Tibial nerve (tissue), 4 donors: ENCODE measurements at regions not wholly inside any gene's neighbourhood (a gene's known extent, or its start where the extent isn't known, plus 50 kb on each side); places are given as distances from the start of the nearest gene placed in this dataset.
"Not testable (repeated sequence)": the region's sequence is repeated elsewhere in the genome, so short reads cannot be mapped to it uniquely, and the experiment has no call there.

Source experiments
- DNase-seq, 2 donors: peaks; one replicate each; pipeline ENCODE4 v3.0.0-alpha.2; 2019; ENCODE audit warnings: low spot score in 2 of 2
- H3K27ac ChIP-seq, 4 donors: fragments of 200-600 bp; sonication (generic) in 3 of 4; one replicate each; pipeline ENCODE4 v1.5.1; 2017 to 2019; ENCODE audit warnings: mild to moderate bottlenecking in 1 of 4
- H3K27me3 ChIP-seq, 2 donors: fragments of 200-600 bp; sonication (generic) in 1 of 2; one replicate each; pipeline versions ENCODE4 v1.5.1 to v1.6.0; 2017 to 2019
- H3K36me3 ChIP-seq, 3 donors: fragments of 200-600 bp; sonication (generic); one replicate each; pipeline ENCODE4 v1.5.1; 2018 to 2019
- H3K4me1 ChIP-seq, 4 donors: fragments of 200-600 bp; sonication (generic) in 3 of 4; one replicate each; pipeline ENCODE4 v1.5.1; 2017 to 2019
- H3K4me3 ChIP-seq, 4 donors: fragments of 200-600 bp; sonication (generic) in 3 of 4; one replicate each; pipeline ENCODE4 v1.5.1; 2017 to 2019; ENCODE audit warnings: mild to moderate bottlenecking in 1 of 4, moderate library complexity in 1 of 4
- H3K9me3 ChIP-seq, 4 donors: fragments of 200-600 bp; sonication (generic) in 3 of 4; one replicate each; pipeline ENCODE4 v1.5.1; 2017 to 2019
- WGBS, 2 donors: methylation state at CpG; one replicate each; pipeline ENCODE4 v1.1.5; 2018; 5-methylcytosine and 5-hydroxymethylcytosine counted together

DNA sequence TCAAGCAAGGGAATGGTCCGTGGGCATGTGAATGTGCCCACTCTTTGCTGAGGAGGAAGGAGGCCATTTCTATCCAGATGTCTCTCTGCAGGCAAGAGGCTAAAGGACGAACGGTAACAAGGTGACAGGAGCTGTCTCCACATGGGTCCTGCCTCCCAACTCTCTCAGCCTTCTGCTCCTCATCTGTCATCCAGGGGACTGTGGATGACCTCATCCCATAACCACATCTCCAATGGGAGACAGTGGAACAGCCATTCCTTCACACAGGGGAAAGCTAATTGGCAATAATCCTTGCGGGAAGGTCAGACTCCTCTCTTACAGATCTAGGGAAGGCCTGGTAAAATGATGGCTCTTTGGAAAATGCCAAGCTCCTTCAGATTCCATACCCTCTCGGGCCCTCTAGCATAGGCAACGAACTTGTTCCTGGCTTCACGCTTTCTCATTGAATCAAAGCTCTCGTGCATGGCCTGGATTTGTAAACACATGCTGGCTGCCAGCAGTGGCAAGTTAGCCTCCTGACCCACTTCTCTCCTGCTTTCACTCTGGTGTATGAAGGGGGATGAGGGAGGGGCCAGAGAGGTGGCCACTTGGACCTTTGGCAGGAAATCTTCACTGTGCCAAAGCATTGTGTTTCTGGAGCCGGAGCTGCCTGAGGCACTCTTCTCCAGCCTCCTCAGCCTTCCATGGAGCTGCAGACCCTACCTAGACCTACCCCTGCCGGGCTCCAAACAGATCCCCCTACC lies 94.5 kb upstream of the FAM72C start:
- H3K27me3 ChIP-seq, H3K4me1 ChIP-seq, H3K27ac ChIP-seq, DNase-seq, H3K9me3 ChIP-seq, H3K4me3 ChIP-seq, H3K36me3 ChIP-seq: not testable (repeated sequence)
- no CpG with 5 or more reads among the region's 10 CpGs for WGBS, 2 donors

DNA sequence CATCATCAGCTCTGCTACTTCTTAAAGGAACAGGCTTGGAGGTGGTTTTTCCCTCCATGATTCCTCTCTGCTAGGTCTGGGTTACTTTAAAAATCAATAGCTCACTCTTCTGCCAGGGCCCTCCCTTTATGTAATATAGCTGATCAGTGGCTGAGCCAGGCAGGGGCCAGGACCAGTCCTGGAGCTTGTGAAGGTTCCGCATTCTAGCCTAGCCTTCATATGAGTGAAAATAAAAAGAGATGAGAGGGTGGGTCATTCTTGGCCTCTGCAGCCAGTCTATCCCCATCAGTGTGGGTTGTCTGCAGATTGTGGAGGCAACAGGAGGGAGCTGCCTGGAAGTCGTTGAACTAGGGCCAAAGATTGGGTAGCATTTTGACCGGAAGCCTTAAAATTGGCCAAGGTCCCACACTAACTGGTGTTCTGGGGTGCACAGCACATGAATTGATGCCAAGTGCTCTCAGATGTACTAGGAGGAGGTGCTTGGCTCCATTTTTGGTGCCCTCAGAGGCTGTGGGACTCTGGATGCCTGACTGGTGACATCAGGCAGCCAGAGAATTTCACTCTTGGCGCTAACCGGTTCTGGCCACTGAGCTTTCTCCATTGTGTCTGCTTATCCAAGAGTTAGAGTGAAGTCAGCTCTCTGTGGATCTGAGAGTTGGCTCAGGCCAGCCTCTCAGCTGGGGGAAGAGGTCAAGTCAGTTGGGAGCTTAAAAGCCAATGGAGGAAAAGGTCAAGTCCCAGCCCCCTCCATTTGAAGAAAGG lies 93.7 kb upstream of the FAM72C start:
- H3K9me3 ChIP-seq, H3K27me3 ChIP-seq, H3K27ac ChIP-seq, H3K4me1 ChIP-seq, H3K4me3 ChIP-seq, H3K36me3 ChIP-seq, DNase-seq: not testable (repeated sequence)
- no CpG with 5 or more reads among the region's 5 CpGs for WGBS, 2 donors

DNA sequence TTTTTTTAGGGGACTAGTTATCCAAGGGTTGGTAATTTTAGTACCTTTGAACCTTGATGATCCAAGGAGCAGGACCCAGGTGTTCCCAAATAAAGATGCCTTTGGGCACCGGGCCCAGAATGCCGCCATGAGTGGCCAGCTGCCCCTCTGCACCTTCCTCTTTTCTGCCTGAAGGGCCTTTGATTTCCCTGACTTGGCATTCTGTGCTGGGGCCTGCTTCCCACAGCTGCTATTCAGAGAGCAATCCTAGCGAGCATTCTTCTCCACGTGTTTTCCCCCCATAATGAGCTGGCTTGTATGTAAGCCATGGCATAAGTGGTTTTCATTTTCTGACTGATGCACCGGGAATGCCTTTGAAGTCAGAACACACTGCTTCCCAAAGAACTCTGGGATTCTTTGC lies 77.6 kb upstream of the FAM72C start:
- not testable (repeated sequence) for DNase-seq

DNA sequence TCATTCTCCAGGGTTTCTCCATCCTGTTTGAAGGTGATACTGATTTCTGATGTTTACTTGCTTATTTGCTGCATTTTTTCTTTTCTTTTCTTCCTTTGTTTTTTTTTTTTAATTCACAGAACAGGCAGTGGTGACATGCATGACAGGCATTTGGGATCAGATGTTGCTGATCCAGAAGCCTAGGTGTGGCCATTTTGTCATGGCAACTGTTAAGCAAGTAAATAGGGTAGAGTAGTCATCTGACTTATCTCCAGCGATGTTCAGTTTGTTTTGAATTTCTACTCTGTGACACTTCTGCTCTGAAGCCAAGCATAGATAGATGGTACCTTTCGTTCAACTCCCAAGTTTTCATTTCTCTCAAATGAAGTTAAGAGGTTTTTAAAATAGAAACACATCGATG lies 74.9 kb upstream of the FAM72C start:
- H3K4me3 ChIP-seq, H3K27me3 ChIP-seq, H3K9me3 ChIP-seq, H3K36me3 ChIP-seq, H3K4me1 ChIP-seq, H3K27ac ChIP-seq, DNase-seq: not testable (repeated sequence)
- WGBS, 2 donors, result no CpG with 5 or more reads among the region's 3 CpGs

More for the DNA sequence above, 77.6 kb upstream of the FAM72C start:
- not testable (repeated sequence) for H3K36me3 ChIP-seq, H3K9me3 ChIP-seq, H3K27ac ChIP-seq, H3K27me3 ChIP-seq, H3K4me3 ChIP-seq, H3K4me1 ChIP-seq
- no CpG with 5 or more reads among the region's 5 CpGs for WGBS, 2 donors

DNA sequence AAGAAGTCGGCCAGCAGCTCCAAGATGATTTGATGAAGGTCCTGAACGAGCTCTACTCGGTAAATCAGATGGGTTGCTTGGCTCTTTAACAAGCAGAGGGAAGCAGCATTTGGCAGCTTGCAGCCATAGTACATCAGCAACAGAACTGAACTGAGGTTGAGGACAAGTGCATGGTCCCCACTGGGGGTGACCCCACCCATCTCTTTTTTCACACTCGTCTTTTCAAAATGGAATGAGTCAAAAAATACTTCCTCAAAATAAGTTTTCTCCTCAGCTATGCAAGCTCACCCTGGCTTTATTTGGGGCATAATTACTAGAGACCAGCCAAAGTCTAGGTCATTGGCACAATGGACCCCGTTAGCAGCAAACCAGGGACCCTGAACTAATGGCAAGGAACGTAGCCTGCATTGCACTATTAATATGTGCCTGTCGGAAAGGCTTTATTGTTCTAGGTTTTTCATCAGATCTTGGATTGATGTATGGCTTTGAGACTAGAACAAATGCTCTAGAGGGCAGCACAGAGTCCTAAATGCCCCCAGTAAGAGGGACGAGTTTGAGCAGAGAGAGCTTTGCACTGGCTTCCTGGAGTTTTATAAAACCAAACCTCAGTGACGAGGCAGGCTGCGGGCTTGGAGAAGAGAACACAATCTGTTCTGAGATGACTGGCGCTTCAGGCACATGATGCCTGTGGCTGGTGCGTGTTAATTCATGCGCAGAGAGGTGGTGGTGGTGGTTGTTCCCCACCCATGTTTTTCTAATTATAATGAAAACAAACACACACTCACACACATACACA lies 74.2 kb upstream of the FAM72C start:
- H3K36me3 ChIP-seq, result not testable (repeated sequence)
- WGBS, 2 donors, result 54 to 60% methylated on average over 4 to 8 of the region's 13 CpGs

DNA sequence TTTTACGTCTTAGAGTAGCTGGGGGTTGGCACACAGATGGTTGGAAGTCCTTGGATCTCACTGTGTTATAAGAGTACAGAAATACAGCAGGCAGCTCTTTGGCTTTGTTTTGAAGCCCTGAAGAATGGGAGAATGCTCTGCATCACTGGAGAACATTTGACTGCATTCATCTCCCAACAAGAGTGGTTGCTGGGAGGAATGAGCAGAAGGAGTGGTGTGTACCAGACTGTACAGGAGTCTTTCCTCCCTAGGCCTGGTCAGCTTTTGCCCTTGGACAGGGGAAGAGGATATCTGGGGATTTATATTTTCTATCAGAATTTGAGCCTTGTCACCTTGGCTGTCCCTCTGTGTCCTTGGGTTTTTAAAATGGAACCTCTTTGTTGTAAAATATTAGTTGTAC lies 70.5 kb upstream of the FAM72C start:
- H3K27me3 ChIP-seq, H3K36me3 ChIP-seq: not testable (repeated sequence)
- no CpG with 5 or more reads among the region's 1 CpG for WGBS, 2 donors

More for the DNA sequence above, 74.2 kb upstream of the FAM72C start:
- H3K9me3 ChIP-seq, H3K27ac ChIP-seq, DNase-seq, H3K4me3 ChIP-seq, H3K4me1 ChIP-seq, H3K27me3 ChIP-seq: not testable (repeated sequence)

DNA sequence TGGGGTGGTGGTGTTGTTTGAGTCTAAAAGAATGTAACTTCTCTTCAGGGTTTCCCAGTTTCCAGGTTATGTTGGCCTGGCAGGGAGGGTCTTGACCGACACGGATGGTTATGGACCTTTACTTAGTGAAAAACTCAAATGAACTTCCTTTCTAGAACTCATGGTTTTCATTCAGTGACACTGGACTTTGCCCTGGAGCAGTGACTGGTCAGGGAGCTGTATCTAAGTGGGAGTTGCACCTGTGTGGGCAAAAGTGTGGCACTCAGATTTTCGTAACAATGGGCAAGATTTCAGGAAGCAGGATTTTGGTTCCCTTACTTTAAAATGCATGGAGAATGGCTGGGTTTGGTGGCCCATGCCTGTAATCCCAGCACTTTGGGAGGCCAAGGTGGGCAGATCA lies 68.5 kb upstream of the FAM72C start:
- not testable (repeated sequence) for H3K4me1 ChIP-seq, H3K36me3 ChIP-seq, H3K27me3 ChIP-seq, H3K4me3 ChIP-seq, DNase-seq, H3K9me3 ChIP-seq, H3K27ac ChIP-seq
- WGBS, 2 donors, result no CpG with 5 or more reads among the region's 3 CpGs

More for the DNA sequence above, 70.5 kb upstream of the FAM72C start:
- H3K9me3 ChIP-seq, H3K4me1 ChIP-seq, H3K4me3 ChIP-seq, DNase-seq, H3K27ac ChIP-seq: not testable (repeated sequence)

DNA sequence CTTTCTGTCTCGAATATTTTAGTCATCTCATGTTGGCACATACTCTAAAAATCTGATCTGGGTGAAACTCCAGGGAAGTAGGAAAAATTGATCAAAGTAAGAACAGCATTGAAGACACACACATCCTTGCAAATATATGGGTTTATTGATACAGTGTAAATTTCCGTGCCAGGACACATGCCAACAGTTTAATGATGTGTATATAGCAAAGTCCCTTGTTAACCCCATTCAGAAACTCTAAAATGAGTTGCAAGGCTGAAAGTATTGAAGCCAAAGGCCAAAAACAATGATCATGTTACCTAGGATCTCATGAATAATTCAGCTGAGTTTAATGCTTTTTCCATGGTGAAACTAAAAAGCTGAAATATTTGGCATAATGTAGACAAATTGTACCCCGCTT lies 62.3 kb upstream of the FAM72C start:
- H3K27ac ChIP-seq, H3K9me3 ChIP-seq, H3K4me3 ChIP-seq, H3K36me3 ChIP-seq, DNase-seq, H3K27me3 ChIP-seq, H3K4me1 ChIP-seq: not testable (repeated sequence)
- WGBS, 2 donors, result no CpG with 5 or more reads among the region's 3 CpGs

DNA sequence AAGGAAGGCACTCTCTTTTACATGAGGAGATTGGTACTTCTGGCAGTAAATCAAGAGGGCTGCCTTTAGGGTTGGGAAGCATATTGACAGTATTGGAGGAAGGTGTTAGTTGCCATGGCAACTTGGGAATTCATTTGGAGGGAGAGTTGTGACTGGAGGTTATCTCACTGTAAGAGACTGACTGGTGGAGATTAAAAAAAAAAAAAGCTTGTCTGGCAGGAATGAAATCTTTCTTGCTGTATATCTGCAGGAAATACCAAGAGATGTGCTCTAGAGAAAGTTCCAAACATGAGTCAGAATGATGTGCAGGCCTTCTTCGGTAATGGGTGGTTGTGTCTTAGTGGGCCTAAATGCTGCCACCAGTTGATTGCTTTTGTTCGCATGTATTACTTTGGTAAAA lies 59.8 kb upstream of the FAM72C start:
- DNase-seq, H3K9me3 ChIP-seq, H3K27ac ChIP-seq, H3K27me3 ChIP-seq, H3K4me1 ChIP-seq, H3K4me3 ChIP-seq, H3K36me3 ChIP-seq: not testable (repeated sequence)
- 50 to 67% methylated on average over 1 to 2 of the region's 2 CpGs for WGBS, 2 donors

DNA sequence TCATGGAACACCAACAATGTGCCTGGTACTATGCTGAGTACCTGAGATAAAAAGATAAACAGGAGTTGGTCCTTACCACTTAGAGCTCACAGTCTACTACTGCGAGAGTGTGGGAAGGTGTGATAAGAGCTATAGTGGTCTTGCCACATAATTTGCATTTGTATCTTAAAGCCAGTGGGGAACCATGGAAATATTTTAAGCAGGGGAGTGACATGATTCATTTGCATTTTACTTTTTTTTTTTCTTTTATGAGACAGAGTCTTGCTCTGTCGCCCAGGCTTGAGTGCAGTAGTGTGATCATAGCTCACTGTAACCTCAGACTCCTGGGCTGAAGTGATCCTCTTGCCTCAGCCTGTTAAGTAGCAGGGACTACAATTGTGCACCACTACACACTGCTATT lies 54.2 kb upstream of the FAM72C start:
- not testable (repeated sequence) for H3K4me3 ChIP-seq, H3K36me3 ChIP-seq, H3K27ac ChIP-seq, H3K27me3 ChIP-seq, DNase-seq, H3K4me1 ChIP-seq, H3K9me3 ChIP-seq
- no CpG with 5 or more reads among the region's 2 CpGs for WGBS, 2 donors

DNA sequence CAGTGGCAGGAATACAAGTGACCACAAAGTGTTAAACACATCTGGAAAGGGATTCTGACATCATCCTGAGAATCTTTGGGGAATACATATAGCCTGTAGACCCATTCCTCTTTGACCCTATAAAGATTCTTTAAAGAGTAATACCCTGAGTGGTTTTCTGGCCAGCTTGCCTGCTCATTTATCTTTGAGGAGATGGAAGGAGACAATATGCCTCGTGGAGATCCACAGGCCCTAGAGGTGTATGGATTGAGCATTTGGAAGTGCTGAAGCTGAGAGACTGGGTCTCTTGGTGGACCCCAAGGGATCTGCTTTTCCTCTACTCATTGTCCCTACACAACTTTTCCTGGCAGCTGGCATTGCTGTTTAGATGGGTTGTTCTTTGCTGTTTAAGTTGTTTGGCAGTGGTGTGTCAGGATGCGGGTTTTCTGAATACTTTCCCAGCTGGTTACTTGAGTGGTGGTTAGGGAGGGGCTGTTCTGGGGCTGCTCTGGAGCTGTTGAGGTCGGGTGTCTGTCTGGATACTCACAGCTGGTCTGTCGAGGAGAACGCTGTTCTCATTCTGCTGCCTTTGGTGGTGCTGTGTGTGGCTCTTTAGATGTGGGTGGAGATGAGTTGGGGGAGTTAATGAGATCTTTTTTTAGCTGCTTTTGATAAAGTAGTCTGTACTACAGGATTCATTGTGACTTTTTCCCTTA lies 50.1 kb upstream of the FAM72C start:
- not testable (repeated sequence) for H3K36me3 ChIP-seq, H3K27ac ChIP-seq, H3K9me3 ChIP-seq, H3K4me1 ChIP-seq, H3K4me3 ChIP-seq, H3K27me3 ChIP-seq, DNase-seq
- 56% methylated on average over 1 of the region's 5 CpGs; no CpG with 5 or more reads in 1 of the 2 donors for WGBS, 2 donors
